ENCODE measurements at regions not wholly inside any gene's neighbourhood (a gene's known extent, or its start where the extent isn't known, plus 50 kb on each side); places are given as distances from the start of the nearest gene placed in this dataset.
"Not testable (repeated sequence)": the region's sequence is repeated elsewhere in the genome, so short reads cannot be mapped to it uniquely, and the experiment has no call there.

DNA sequence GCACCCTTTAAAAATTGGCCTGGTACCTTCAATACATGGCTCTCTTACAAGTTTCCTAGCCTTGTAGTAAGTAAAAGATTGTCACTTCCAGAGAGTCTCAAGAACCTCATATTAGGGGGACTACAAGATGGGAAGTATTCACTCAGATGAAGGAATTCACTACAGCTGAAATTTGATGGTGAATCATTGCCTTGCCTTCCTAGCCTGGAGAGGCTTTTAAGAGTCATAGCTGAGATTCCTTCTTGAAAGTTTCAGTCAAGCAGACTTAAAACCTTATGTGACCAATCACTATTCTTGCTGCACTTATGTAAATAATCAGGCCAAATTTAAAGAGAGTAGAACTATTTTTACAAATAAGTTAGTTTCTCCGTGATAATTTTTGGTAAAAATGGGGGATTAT, 451.6 kb downstream of the TRHDE start:
- no peak for DNase-seq (ENCODE audit: low spot score)

- DNase-seq (ENCODE audit: low spot score) = no peak
These were observed 457.4 kb downstream of the TRHDE start for GRCh38 chr12:72729451-72730010.

- no peak for DNase-seq (ENCODE audit: low spot score)
These were observed 462.4 kb downstream of the TRHDE start for GRCh38 chr12:72734581-72734980.

DNA sequence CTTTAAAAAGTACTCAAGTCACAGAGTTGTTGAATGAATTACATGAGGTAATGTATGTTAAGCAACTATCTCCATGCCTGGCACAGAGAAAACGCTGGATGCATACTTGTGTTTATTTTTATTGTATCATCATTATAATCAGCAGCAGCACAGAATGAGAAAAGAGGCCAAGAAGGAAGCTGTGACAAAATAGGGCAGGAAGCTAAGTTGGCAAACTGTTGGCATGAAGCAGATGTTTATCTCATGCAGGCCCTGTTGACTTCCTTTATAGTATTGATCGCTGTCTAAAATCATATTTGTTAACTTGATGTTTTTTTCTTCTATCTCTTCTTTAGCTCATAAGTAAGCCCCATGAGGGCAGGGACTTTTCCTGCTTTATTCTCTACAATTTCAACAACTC, 466.6 kb downstream of the TRHDE start:
- DNase-seq (ENCODE audit: low spot score) = no peak

- no peak for DNase-seq (ENCODE audit: low spot score)
These were observed 467.9 kb downstream of the TRHDE start for GRCh38 chr12:72740064-72740463.

DNA sequence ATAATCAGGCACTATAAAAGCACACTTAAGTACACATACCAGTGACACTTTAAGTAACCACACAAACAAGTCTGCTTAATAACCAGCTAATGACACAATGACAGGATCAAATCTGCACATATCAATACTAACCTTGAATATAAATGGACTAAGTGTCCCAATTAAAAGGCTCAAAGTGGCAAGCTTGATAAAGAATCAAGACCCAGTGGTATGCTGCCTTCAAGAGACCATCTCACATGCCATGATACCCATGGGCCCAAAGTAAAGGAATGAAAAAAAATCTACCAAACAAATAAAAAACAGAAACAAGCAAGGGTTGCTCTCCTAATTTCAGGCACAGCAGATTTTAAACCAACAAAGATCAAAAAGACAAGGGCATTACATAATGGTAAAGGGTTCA, 470.4 kb downstream of the TRHDE start:
- DNase-seq (ENCODE audit: low spot score) = no peak

GRCh38 chr12:72746048-72746447, 473.9 kb downstream of the TRHDE start:
- DNase-seq (ENCODE audit: low spot score) = no peak

GRCh38 chr12:72747111-72747849, 475.1 kb downstream of the TRHDE start:
- no peak for DNase-seq (ENCODE audit: low spot score)

- DNase-seq (ENCODE audit: low spot score) = no peak
These were observed 476.8 kb downstream of the TRHDE start for GRCh38 chr12:72748971-72749370.

GRCh38 chr12:72753571-72753970, 481.4 kb downstream of the TRHDE start:
- DNase-seq (ENCODE audit: low spot score) = no peak

- DNase-seq (ENCODE audit: low spot score) = not testable (repeated sequence)
These were observed 481.9 kb downstream of the TRHDE start for GRCh38 chr12:72754026-72754425.

DNA sequence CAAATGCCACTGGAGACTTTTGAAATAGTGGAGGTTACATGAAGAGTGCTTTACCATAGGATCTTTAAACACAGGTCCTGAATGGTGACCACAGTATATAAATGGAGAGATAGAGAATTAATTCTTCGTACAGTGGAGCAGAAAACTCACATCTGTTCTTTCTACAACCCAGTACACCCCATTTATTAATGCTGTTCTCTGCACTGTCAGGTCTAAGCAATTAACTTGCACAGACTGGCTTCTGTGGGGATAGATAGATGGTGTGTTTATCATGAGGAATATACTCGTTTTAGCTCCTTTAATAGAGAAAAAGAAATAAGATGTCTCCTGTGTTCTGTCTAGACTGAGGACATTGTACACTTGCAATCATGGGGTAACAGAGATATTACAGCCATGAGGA, 494.3 kb downstream of the TRHDE start:
- DNase-seq (ENCODE audit: low spot score) = no peak

GRCh38 chr12:72774023-72774422, 501.9 kb downstream of the TRHDE start:
- no peak for DNase-seq (ENCODE audit: low spot score)

- DNase-seq (ENCODE audit: low spot score) = no peak
These were observed 505.6 kb downstream of the TRHDE start for GRCh38 chr12:72777806-72778205.

DNA sequence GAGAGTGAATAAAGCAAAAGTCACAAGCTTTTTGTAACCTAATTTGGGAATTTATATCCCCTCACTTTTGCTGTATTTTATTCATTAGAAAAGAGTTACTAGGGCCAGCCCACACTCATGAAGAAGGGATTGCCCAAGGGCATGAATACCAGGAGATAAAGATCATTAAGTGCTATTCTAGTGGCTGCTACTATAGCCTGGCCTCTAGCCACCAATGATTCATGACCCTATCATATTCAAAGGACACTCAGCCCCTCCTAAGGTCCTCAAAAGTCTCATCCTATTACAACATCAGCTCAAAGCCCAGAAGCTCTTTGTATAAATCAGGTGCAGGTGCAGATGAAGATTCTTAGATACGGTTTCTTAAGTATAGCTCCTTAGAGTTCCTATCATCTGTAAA, 518.1 kb downstream of the TRHDE start:
- no peak for DNase-seq (ENCODE audit: low spot score)

DNA sequence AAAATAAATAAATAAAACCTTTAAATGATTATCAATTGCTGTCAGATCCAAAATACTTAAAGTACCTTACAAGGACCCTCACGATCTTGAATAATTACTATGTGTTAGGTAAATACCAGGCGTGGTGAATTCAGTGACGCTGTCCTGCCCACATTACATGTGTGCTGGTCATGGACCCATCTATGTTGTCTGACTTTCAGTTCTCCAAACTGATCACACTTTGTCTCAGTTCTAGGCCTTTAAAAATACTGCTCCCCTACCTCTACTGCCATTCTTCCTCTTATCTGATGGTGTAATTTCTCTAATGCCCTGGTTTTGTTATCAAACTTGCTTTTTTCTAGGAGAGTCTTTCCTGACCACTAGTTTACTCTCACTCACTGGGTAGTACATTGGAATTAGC, 520.7 kb downstream of the TRHDE start:
- no peak for DNase-seq (ENCODE audit: low spot score)

GRCh38 chr12:72793796-72794195, 521.6 kb downstream of the TRHDE start:
- no peak for DNase-seq (ENCODE audit: low spot score)

DNA sequence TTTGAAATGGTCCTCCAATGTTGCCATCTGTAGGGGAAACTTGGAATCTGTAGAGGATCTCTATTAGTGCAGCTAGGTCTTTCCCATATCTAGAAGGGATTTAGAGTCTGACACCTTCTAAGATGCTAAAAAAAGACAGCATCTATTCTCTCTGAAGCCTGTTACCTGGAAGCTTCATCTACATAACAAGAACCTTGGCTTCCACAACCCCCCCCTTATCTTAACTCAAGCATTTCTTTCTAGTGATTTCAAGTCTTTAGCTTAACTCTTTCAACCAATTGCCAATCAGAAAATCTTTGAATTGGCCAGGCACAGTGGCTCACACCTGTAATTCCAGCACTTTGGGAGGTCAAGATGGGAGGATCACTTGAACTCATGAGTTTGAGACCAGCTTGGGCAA, 543.3 kb downstream of the TRHDE start:
- DNase-seq (ENCODE audit: low spot score) = no peak

DNA sequence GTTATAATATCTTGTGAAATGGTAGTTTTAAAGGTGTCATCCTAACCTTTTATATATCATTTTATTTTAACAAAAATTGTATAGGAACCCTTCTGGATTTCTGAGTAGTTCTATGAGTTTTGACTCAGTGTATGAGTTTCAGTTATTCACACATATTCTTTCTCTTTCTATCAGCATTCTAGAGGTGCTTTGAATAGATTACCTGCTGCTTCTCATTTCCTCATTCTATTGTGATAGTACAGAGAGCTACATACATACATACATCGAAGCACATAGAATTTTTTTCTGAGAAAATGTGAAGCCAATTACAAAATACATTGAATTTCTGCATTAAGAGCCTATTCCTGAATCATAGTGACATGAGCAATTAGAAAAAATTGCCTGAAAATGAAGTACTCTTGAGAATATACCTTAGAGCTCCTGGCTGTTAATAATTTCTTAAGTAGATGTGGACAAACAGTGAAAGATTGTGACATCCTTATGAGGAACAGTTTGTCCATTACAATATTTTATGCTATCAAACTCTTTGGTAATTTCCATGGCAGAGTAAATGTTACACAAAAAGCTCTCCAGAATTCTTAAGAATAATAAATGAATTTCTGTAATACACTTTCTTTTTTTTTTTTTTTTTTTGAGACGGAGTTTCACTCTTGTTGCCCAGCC, 556.6 kb downstream of the TRHDE start:
- no peak for DNase-seq (ENCODE audit: low spot score)

DNA sequence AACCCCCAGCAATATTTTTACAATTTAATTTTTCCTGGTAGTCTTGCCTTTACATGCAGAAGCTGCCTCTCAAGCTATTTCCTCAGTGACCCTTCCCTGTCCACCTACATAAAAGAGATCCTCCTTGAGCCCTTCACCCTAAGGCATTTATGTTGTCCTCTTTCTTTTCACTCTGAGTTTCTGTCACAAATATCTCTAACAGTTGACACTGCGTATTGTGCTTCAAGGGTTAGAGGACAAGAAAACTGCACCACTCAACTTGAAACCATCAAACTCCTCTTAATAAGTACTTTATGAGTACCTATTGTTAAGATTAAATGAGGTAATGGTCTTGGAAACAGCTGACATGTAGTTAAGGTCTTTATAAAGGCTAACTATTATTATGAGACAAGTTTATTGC, 557.7 kb downstream of the TRHDE start:
- DNase-seq (ENCODE audit: low spot score) = no peak

DNA sequence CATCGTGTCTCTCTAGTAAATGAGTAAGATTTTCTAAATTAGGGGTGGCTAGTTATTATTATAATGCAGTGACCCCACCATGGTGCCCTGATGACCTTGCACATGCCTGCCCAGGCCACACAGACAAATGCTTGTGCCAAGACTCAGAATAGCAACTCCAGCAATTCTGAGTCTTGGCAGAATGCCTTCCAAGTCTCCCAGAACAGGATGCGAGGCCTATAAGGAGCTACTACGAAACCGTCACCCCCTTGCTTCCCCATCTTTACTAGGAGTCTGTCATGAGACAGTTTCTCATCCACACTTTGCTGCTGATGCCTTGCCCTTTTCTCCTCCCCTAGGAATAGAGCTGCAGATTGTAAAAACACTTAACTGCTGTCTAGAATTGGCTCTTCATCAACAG, 559.9 kb downstream of the TRHDE start:
- DNase-seq (ENCODE audit: low spot score) = no peak

- DNase-seq (ENCODE audit: low spot score) = no peak
These were observed 564.0 kb downstream of the TRHDE start for GRCh38 chr12:72836194-72836593.

- no peak for DNase-seq (ENCODE audit: low spot score)
These were observed 567.5 kb downstream of the TRHDE start for GRCh38 chr12:72839696-72840095.

- no peak for DNase-seq (ENCODE audit: low spot score)
These were observed 591.5 kb downstream of the TRHDE start for GRCh38 chr12:72863671-72864070.
